ENCODE measurements at regions not wholly inside any gene's neighbourhood (a gene's known extent, or its start where the extent isn't known, plus 50 kb on each side); places are given as distances from the start of the nearest gene placed in this dataset.

DNA sequence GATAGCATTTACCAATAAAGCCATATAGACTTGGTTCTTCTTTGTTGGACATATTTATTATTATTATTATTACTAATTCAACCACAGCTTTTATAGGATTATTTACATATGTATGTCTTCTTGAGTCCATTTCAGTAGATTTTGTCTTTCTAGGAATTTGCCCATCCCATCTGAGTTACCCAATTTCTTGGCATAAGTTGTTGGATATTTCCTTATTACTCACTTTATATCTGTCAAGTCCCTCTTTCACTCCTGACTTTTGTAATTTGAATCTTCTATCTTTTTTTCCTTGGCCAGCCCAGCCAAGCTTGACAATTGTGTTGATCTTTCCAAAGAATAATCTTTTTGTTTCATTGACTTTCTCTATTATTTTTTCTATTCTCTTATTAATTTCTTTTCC is 543.7 kb downstream of the SUCLG1 start:
- Histone ChIP-seq H3K4me3 (no peak overlapping the region), H3K4me2 (ENCODE audit: control insufficient read depth, insufficient read depth) (no peak overlapping the region), H2AFZ (ENCODE audit: control insufficient read depth, low read depth, low read length) (no peak overlapping the region), H3K9me3 (replicated peaks; ENCODE audit: control insufficient read depth, insufficient read depth, low read length) (no peaks in the 10 kb centered on the region), H3K27me3 (replicated peaks in 1 of 2; ENCODE audit: control insufficient read depth in 2 of 2, insufficient read depth in 2 of 2, low read length in 1 of 2) (no peaks in the 10 kb centered on the region), H3K27ac (ENCODE audit: control insufficient read depth, insufficient read depth) (no peak overlapping the region), H4K20me1 (ENCODE audit: control insufficient read depth, insufficient read depth) (no peaks in the 10 kb centered on the region), H3K9ac (ENCODE audit: control insufficient read depth, insufficient read depth, low read length) (no peak overlapping the region), H3K79me2 (ENCODE audit: control insufficient read depth, insufficient read depth, low read length) (no peaks in the 10 kb centered on the region), H3K4me1 (ENCODE audit: control insufficient read depth, insufficient read depth, low read length) (no peaks in the 10 kb centered on the region), H3K36me3 (ENCODE audit: control insufficient read depth in 2 of 2, insufficient read depth in 2 of 2, low read length in 1 of 2) (no peaks in the 10 kb centered on the region)
- DNase-seq (ENCODE audit: low read depth, low spot score) (no peak), FAIRE-seq (no peak), ATAC-seq (no peak)
- BruUV-seq (replicated peaks), result no TSS peak
- POLR2A ChIA-PET, result no interaction called here
- CTCF ChIA-PET, result no interaction called here
- in situ Hi-C loops (cut with MboI) (no loop called here), intact Hi-C loops (cut with micrococcal nuclease; ENCODE audit: unreplicated experiment) (no loop called here)
- RAD21 ChIA-PET (ENCODE audit: unreplicated experiment), result no interaction called here
- SMC1A ChIA-PET (ENCODE audit: uncharacterized antibody, unreplicated experiment), result no interaction called here
- TF ChIP-seq STAT1 (conservative IDR thresholded peaks at IDR 0.05) (no peak), HDAC2 (IDR thresholded peaks at IDR 0.05) (no peak), MTA2 (IDR thresholded peaks at IDR 0.05; ENCODE audit: low read depth) (no peak), CBX5 (IDR thresholded peaks at IDR 0.05; ENCODE audit: low read depth) (no peak), ZNF592 (IDR thresholded peaks at IDR 0.05) (no peak), PBX3 (IDR thresholded peaks at IDR 0.05; ENCODE audit: insufficient replicate concordance, low read depth, low read length) (no peak), RAD51 (IDR thresholded peaks at IDR 0.05) (no peak), YBX1 (IDR thresholded peaks at IDR 0.05) (no peak), EED (IDR thresholded peaks at IDR 0.05; ENCODE audit: low read depth) (no peak), PML (IDR thresholded peaks at IDR 0.05; ENCODE audit: low read length) (no peak)
- TF ChIP-seq, protein P1, sequence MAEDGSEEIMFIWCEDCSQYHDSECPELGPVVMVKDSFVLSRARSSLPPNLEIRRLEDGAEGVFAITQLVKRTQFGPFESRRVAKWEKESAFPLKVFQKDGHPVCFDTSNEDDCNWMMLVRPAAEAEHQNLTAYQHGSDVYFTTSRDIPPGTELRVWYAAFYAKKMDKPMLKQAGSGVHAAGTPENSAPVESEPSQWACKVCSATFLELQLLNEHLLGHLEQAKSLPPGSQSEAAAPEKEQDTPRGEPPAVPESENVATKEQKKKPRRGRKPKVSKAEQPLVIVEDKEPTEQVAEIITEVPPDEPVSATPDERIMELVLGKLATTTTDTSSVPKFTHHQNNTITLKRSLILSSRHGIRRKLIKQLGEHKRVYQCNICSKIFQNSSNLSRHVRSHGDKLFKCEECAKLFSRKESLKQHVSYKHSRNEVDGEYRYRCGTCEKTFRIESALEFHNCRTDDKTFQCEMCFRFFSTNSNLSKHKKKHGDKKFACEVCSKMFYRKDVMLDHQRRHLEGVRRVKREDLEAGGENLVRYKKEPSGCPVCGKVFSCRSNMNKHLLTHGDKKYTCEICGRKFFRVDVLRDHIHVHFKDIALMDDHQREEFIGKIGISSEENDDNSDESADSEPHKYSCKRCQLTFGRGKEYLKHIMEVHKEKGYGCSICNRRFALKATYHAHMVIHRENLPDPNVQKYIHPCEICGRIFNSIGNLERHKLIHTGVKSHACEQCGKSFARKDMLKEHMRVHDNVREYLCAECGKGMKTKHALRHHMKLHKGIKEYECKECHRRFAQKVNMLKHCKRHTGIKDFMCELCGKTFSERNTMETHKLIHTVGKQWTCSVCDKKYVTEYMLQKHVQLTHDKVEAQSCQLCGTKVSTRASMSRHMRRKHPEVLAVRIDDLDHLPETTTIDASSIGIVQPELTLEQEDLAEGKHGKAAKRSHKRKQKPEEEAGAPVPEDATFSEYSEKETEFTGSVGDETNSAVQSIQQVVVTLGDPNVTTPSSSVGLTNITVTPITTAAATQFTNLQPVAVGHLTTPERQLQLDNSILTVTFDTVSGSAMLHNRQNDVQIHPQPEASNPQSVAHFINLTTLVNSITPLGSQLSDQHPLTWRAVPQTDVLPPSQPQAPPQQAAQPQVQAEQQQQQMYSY (CRISPR knock-in tag; IDR thresholded peaks at IDR 0.05), result no peak
- TF ChIP-seq, protein P2, sequence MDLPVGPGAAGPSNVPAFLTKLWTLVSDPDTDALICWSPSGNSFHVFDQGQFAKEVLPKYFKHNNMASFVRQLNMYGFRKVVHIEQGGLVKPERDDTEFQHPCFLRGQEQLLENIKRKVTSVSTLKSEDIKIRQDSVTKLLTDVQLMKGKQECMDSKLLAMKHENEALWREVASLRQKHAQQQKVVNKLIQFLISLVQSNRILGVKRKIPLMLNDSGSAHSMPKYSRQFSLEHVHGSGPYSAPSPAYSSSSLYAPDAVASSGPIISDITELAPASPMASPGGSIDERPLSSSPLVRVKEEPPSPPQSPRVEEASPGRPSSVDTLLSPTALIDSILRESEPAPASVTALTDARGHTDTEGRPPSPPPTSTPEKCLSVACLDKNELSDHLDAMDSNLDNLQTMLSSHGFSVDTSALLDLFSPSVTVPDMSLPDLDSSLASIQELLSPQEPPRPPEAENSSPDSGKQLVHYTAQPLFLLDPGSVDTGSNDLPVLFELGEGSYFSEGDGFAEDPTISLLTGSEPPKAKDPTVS (IDR thresholded peaks at IDR 0.05; ENCODE audit: low read depth, low read length), result no peak
